ENCODE measurements at regions not wholly inside any gene's neighbourhood (a gene's known extent, or its start where the extent isn't known, plus 50 kb on each side); places are given as distances from the start of the nearest gene placed in this dataset.
A peak's percentile ranks its signal among the peaks of the same experiment; 100 is the strongest.

GRCh38 chr13:66068683-66069082 is 1161.5 kb downstream of the PCDH9 start:
- no peak for DNase-seq

GRCh38 chr13:66048888-66049287 is 1181.2 kb downstream of the PCDH9 start:
- DNase-seq = no peak

- no peak for DNase-seq
These were observed 1189.6 kb downstream of the PCDH9 start for GRCh38 chr13:66040506-66040905.

GRCh38 chr13:66037096-66037495 is 1193.0 kb downstream of the PCDH9 start:
- no peak for DNase-seq

GRCh38 chr13:66036636-66037035 is 1193.5 kb downstream of the PCDH9 start:
- DNase-seq = no peak

- no peak for DNase-seq
These were observed 1194.0 kb downstream of the PCDH9 start for GRCh38 chr13:66036024-66036614.

- no peak for DNase-seq
These were observed 1196.2 kb downstream of the PCDH9 start for GRCh38 chr13:66033924-66034323.

GRCh38 chr13:66021846-66022245 is 1208.3 kb downstream of the PCDH9 start:
- no peak for DNase-seq

GRCh38 chr13:66014771-66015170 is 1215.4 kb downstream of the PCDH9 start:
- DNase-seq = no peak

GRCh38 chr13:66009241-66009640 is 1220.9 kb downstream of the PCDH9 start:
- DNase-seq = no peak

- DNase-seq = no peak
These were observed 1226.6 kb downstream of the PCDH9 start for GRCh38 chr13:66003558-66003957.

GRCh38 chr13:66001140-66001539 is 1229.0 kb downstream of the PCDH9 start:
- no peak for DNase-seq

GRCh38 chr13:65999411-65999810 is 1230.7 kb downstream of the PCDH9 start:
- no peak for DNase-seq

- no peak for DNase-seq
These were observed 1239.5 kb downstream of the PCDH9 start for GRCh38 chr13:65990684-65991083.

GRCh38 chr13:65985612-65986011 is 1244.5 kb downstream of the PCDH9 start:
- no peak for DNase-seq

GRCh38 chr13:65977525-65977924 is 1252.6 kb downstream of the PCDH9 start:
- DNase-seq = no peak

GRCh38 chr13:65971541-65971940 is 1258.6 kb downstream of the PCDH9 start:
- DNase-seq = no peak

- DNase-seq = no peak
These were observed 1263.1 kb downstream of the PCDH9 start for GRCh38 chr13:65966991-65967451.

- no peak for DNase-seq
These were observed 1264.6 kb downstream of the PCDH9 start for GRCh38 chr13:65965501-65965900.

- DNase-seq = no peak
These were observed 1265.5 kb downstream of the PCDH9 start for GRCh38 chr13:65964672-65965071.

- DNase-seq = no peak
These were observed 1270.8 kb downstream of the PCDH9 start for GRCh38 chr13:65959305-65959704.

- no peak for DNase-seq
These were observed 1283.7 kb downstream of the PCDH9 start for GRCh38 chr13:65946387-65946786.

- DNase-seq = peak; percentile 56
These were observed 1286.4 kb downstream of the PCDH9 start for GRCh38 chr13:65943708-65944107.

- no peak for DNase-seq
These were observed 1287.1 kb downstream of the PCDH9 start for GRCh38 chr13:65943024-65943423.

- DNase-seq = no peak
These were observed 1289.4 kb downstream of the PCDH9 start for GRCh38 chr13:65940720-65941119.

Data from NCI-H446 treated with DMSO at 0.1 percent for 48 hours (cell line).